Sigmoid colon (tissue), 6 donors: ENCODE measurements at regions not wholly inside any gene's neighbourhood (a gene's known extent, or its start where the extent isn't known, plus 50 kb on each side); places are given as distances from the start of the nearest gene placed in this dataset.

Source experiments
- DNase-seq: peaks from one replicate; pipeline ENCODE4 v3.0.0-alpha.2; 2019
- H3K27ac ChIP-seq, 4 donors: fragments of 200-600 bp; sonication (generic); one replicate each; pipeline ENCODE4 v1.5.1; 2016 to 2019; ENCODE audit warnings: mild to moderate bottlenecking in 1 of 4
- H3K27me3 ChIP-seq, 3 donors: fragments of 200-600 bp; sonication (generic); one replicate each; pipeline ENCODE4 v1.5.1; 2019; ENCODE audit warnings: mild to moderate bottlenecking in 1 of 3
- H3K36me3 ChIP-seq, 4 donors: fragments of 200-600 bp; sonication (generic); one replicate each; pipeline ENCODE4 v1.5.1; 2016 to 2019
- H3K4me1 ChIP-seq, 4 donors: fragments of 200-600 bp; sonication (generic); one replicate each; pipeline ENCODE4 v1.5.1; 2017 to 2019
- H3K4me3 ChIP-seq, 4 donors: fragments of 200-600 bp; sonication (generic); one replicate each; pipeline ENCODE4 v1.5.1; 2017 to 2019; ENCODE audit warnings: mild to moderate bottlenecking in 2 of 4, moderate library complexity in 1 of 4
- H3K9me3 ChIP-seq, 4 donors: fragments of 200-600 bp in 3 of 4; sonication (generic) in 3 of 4; one replicate each; pipeline versions ENCODE4 v1.5.1 to v1.6.1; 2013 to 2019
- CTCF ChIP-seq, 4 experiments: fragments of 450-650 bp in 3 of 4; fragments of 200-600 bp in 1 of 4; IDR thresholded peaks; one replicate each; pipeline ENCODE4 v1.5.1; 2016 to 2019; ENCODE audit warnings: antibody characterized with exemption in 4 of 4, mild to moderate bottlenecking in 3 of 4, moderate library complexity in 2 of 4
- EP300 ChIP-seq, 4 donors: sonication (generic); formaldehyde crosslinking; IDR thresholded peaks; one replicate each; pipeline ENCODE4 v1.6.1; 2017; ENCODE audit warnings: antibody characterized with exemption in 4 of 4
- POLR2A ChIP-seq, 2 donors: fragments of 450-650 bp; IDR thresholded peaks; one replicate each; pipeline ENCODE4 v1.6.1; 2016; ENCODE audit warnings: antibody characterized with exemption in 2 of 2, mild to moderate bottlenecking in 2 of 2, moderate library complexity in 2 of 2
- POLR2AphosphoS5 ChIP-seq, 4 donors: sonication (generic); formaldehyde crosslinking; IDR thresholded peaks; one replicate each; pipeline ENCODE4 v1.6.1; 2017; ENCODE audit warnings: antibody characterized with exemption in 4 of 4
- WGBS, 2 donors: extraction: QIAGEN DNeasy Blood & Tissue Kit; methylation state at CpG; one replicate each; pipeline ENCODE4 v1.1.7; 2013; 5-methylcytosine and 5-hydroxymethylcytosine counted together
- intact Hi-C: fragments of 100-400 bp; cut with DNase I; formaldehyde crosslinking; loops from one replicate; pipeline ENCODE4 v1.15.1; 2023
- donor health status: healthy with polysubstance abuse.
- donor health status: healthy.

- 90 to 92% methylated on average over 2 of the region's 2 CpGs for WGBS, 2 donors
- intact Hi-C loops, result no loop called here
- no peak for DNase-seq
Observed at GRCh38 chr13:73548449-73548848, 489.6 kb downstream of the KLF5 start.

GRCh38 chr13:73547239-73547638 is 488.4 kb downstream of the KLF5 start:
- Histone ChIP-seq H3K27ac (no peak overlapping the region), H3K4me1 (no peaks in the 10 kb centered on the region), H3K27me3 (no peaks in the 10 kb centered on the region), H3K9me3 (no peaks in the 10 kb centered on the region), H3K36me3 (no peaks in the 10 kb centered on the region), H3K4me3 (no peak overlapping the region)
- no peak for DNase-seq
- TF ChIP-seq CTCF (IDR thresholded peaks at IDR 0.05), result no peak
- no peak for TF ChIP-seq POLR2AphosphoS5 (IDR thresholded peaks at IDR 0.05)
- TF ChIP-seq EP300 (IDR thresholded peaks at IDR 0.05), result no peak
- TF ChIP-seq POLR2A (IDR thresholded peaks at IDR 0.05), result no peak
- WGBS, 2 donors, result 76 to 77% methylated on average over 1 of the region's 1 CpG
- intact Hi-C loops, result no loop called here

More at GRCh38 chr13:73548449-73548848, 489.6 kb downstream of the KLF5 start:
- Histone ChIP-seq H3K36me3 (no peaks in the 10 kb centered on the region), H3K4me3 (no peak overlapping the region), H3K9me3 (no peaks in the 10 kb centered on the region), H3K27me3 (no peaks in the 10 kb centered on the region), H3K4me1 (no peaks in the 10 kb centered on the region), H3K27ac (no peak overlapping the region)
- TF ChIP-seq CTCF (IDR thresholded peaks at IDR 0.05), result no peak
- TF ChIP-seq POLR2AphosphoS5 (IDR thresholded peaks at IDR 0.05), result no peak
- TF ChIP-seq POLR2A (IDR thresholded peaks at IDR 0.05), result no peak
- TF ChIP-seq EP300 (IDR thresholded peaks at IDR 0.05), result no peak

GRCh38 chr13:73544175-73544574 is 485.4 kb downstream of the KLF5 start:
- H3K27ac ChIP-seq, result no peak overlapping the region
- no peaks in the 10 kb centered on the region for H3K4me1 ChIP-seq
- no peak for TF ChIP-seq POLR2AphosphoS5 (IDR thresholded peaks at IDR 0.05)
- TF ChIP-seq POLR2A (IDR thresholded peaks at IDR 0.05), result no peak
- TF ChIP-seq CTCF (IDR thresholded peaks at IDR 0.05), result no peak
- no peak for TF ChIP-seq EP300 (IDR thresholded peaks at IDR 0.05)
- no peaks in the 10 kb centered on the region for H3K36me3 ChIP-seq
- intact Hi-C loops, result no loop called here
- no peaks in the 10 kb centered on the region for H3K27me3 ChIP-seq
- WGBS, 2 donors, result 85 to 97% methylated on average over 1 of the region's 1 CpG
- DNase-seq, result no peak
- H3K4me3 ChIP-seq, result no peak overlapping the region
- no peaks in the 10 kb centered on the region for H3K9me3 ChIP-seq

GRCh38 chr13:73542446-73542845 is 483.6 kb downstream of the KLF5 start:
- no peak for DNase-seq

More at GRCh38 chr13:73542446-73542845, 483.6 kb downstream of the KLF5 start:
- Histone ChIP-seq H3K36me3 (no peaks in the 10 kb centered on the region), H3K4me3 (no peak overlapping the region), H3K4me1 (no peaks in the 10 kb centered on the region), H3K27me3 (no peaks in the 10 kb centered on the region), H3K9me3 (no peaks in the 10 kb centered on the region), H3K27ac (no peak overlapping the region)
- TF ChIP-seq POLR2A (IDR thresholded peaks at IDR 0.05), result no peak
- no peak for TF ChIP-seq POLR2AphosphoS5 (IDR thresholded peaks at IDR 0.05)
- TF ChIP-seq CTCF (IDR thresholded peaks at IDR 0.05), result no peak
- TF ChIP-seq EP300 (IDR thresholded peaks at IDR 0.05), result no peak
- intact Hi-C loops, result no loop called here
